SK-N-SH (cell line): ENCODE measurements at regions not wholly inside any gene's neighbourhood (a gene's known extent, or its start where the extent isn't known, plus 50 kb on each side); places are given as distances from the start of the nearest gene placed in this dataset.

Source experiments
- CTCF ChIA-PET: fragments of 300-600, 350-600 bp; formaldehyde crosslinking; extraction: SDS; loops from one replicate; lab custom pipeline; 2021; lab: Yijun Ruan, JAX
- POLR2A ChIA-PET: fragments of 350-600 bp; sonication (Branson Sonifier 250); formaldehyde crosslinking; extraction: SDS; loops from one replicate; lab custom pipeline; 2020; ENCODE audit warnings: antibody characterized with exemption, inconsistent platforms; lab: Yijun Ruan, JAX
- DNase-seq: peaks from one replicate; pipeline ENCODE4 v3.0.0; 2012
- H2AFZ ChIP-seq: fragments of 200-600 bp; sonication (generic); 2 replicates; pipeline ENCODE4 v1.8.1; 2016; ENCODE audit warnings: antibody characterized with exemption, mild to moderate bottlenecking, low read depth
- H3F3A ChIP-seq: fragments of 200-600 bp; sonication (generic); replicated peaks from 2 replicates; pipeline ENCODE3; 2016; ENCODE audit warnings: antibody characterized with exemption, mild to moderate bottlenecking; ENCODE audit not compliant: insufficient read depth
- H3K27ac ChIP-seq, 2 experiments: fragments of 200-500 bp in 1 of 2; fragments of 200-600 bp in 1 of 2; sonication (Bioruptor generic) in 1 of 2; sonication (generic), shearing (Covaris generic) in 1 of 2; 2 replicates each; pipeline versions ENCODE4 v1.5.1 to v1.6.1; 2014 to 2016; ENCODE audit warnings: low read depth in 2 of 2, inconsistent platforms in 1 of 2, low read length in 1 of 2, mild to moderate bottlenecking in 1 of 2, mixed read lengths in 1 of 2
- H3K27me3 ChIP-seq: fragments of 200-600 bp; sonication (generic), shearing (Covaris generic); 2 replicates; pipeline ENCODE4 v1.6.1; 2016; ENCODE audit warnings: mixed run types; ENCODE audit not compliant: insufficient read depth
- H3K36me3 ChIP-seq, 2 experiments: fragments of 200-500 bp in 1 of 2; fragments of 200-600 bp in 1 of 2; sonication (Bioruptor generic) in 1 of 2; sonication (generic) in 1 of 2; replicated peaks in 1 of 2; 2 replicates each; pipeline versions ENCODE3 to v1.5.1; 2014 to 2016; ENCODE audit warnings: low read length in 1 of 2, mild to moderate bottlenecking in 1 of 2; ENCODE audit not compliant: insufficient read depth in 2 of 2, control insufficient read depth in 1 of 2
- H3K4me1 ChIP-seq, 2 experiments: fragments of 200-500 bp in 1 of 2; fragments of 200-600 bp in 1 of 2; sonication (Bioruptor generic) in 1 of 2; sonication (generic), shearing (Covaris generic) in 1 of 2; 2 replicates each; pipeline versions ENCODE4 v1.5.1 to v1.6.1; 2014 to 2016; ENCODE audit warnings: low read depth in 1 of 2, low read length in 1 of 2, mixed run types in 1 of 2; ENCODE audit not compliant: insufficient read depth in 2 of 2, control insufficient read depth in 1 of 2
- H3K4me2 ChIP-seq: fragments of 200-600 bp; sonication (generic), shearing (Covaris generic); 2 replicates; pipeline ENCODE4 v1.6.1; 2017; ENCODE audit warnings: mixed run types
- H3K4me3 ChIP-seq, 2 experiments: fragments of 200-500 bp in 1 of 2; fragments of 200-600 bp in 1 of 2; sonication (Bioruptor generic) in 1 of 2; sonication (generic), shearing (Covaris generic) in 1 of 2; 2 replicates each; pipeline versions ENCODE4 v1.5.1 to v1.8.1; 2014 to 2016; ENCODE audit warnings: low read depth in 2 of 2, inconsistent platforms in 1 of 2, low read length in 1 of 2, mild to moderate bottlenecking in 1 of 2, mixed read lengths in 1 of 2, moderate library complexity in 1 of 2
- H3K79me2 ChIP-seq: fragments of 200-600 bp; sonication (generic); 2 replicates; pipeline ENCODE4 v1.8.1; 2017; ENCODE audit warnings: mild to moderate bottlenecking; ENCODE audit not compliant: insufficient read depth
- H3K9ac ChIP-seq: fragments of 200-600 bp; sonication (generic); 2 replicates; pipeline ENCODE4 v1.6.1; 2017; ENCODE audit warnings: mixed run types
- H3K9me2 ChIP-seq: fragments of 200-600 bp; sonication (generic); 2 replicates; pipeline ENCODE4 v1.6.1; 2017; ENCODE audit warnings: mixed run types
- H3K9me3 ChIP-seq: fragments of 200-600 bp; sonication (generic); 2 replicates; pipeline ENCODE4 v1.6.1; 2017; ENCODE audit warnings: mixed run types, mild to moderate bottlenecking, moderate library complexity
- H4K20me1 ChIP-seq: fragments of 200-600 bp; sonication (generic); 2 replicates; pipeline ENCODE4 v1.6.1; 2017; ENCODE audit warnings: mild to moderate bottlenecking, mixed run types; ENCODE audit not compliant: insufficient read depth
- ELF1 ChIP-seq: IDR thresholded peaks from 2 replicates; pipeline ENCODE4 v1.4.0; 2012
- EP300 ChIP-seq, 2 experiments: IDR thresholded peaks; 2 replicates each; pipeline versions ENCODE4 v1.4.0 to v1.6.1; 2012; ENCODE audit warnings: borderline replicate concordance in 1 of 2, low read depth in 1 of 2, low read length in 1 of 2
- FOXM1 ChIP-seq: IDR thresholded peaks from 2 replicates; pipeline ENCODE4 v1.4.0; 2012; ENCODE audit warnings: low read depth, mild to moderate bottlenecking
- GABPA ChIP-seq: IDR thresholded peaks from 2 replicates; pipeline ENCODE4 v1.4.0; 2012; ENCODE audit warnings: low read depth, mild to moderate bottlenecking
- GATA2 ChIP-seq: sonication (generic); formaldehyde crosslinking; IDR thresholded peaks from 2 replicates; pipeline ENCODE4 v1.5.0; 2020; ENCODE audit warnings: mild to moderate bottlenecking, missing genetic modification reagents
- IRF3 ChIP-seq: fragments of 150-350 bp; IDR thresholded peaks from 2 replicates; pipeline ENCODE4 v1.6.1; 2016; ENCODE audit warnings: mild to moderate bottlenecking, low read depth, low read length
- MEF2A ChIP-seq: IDR thresholded peaks from 2 replicates; pipeline ENCODE4 v1.4.0; 2012; ENCODE audit warnings: low read depth, borderline replicate concordance
- MXI1 ChIP-seq: IDR thresholded peaks from 2 replicates; pipeline ENCODE4 v1.6.1; 2012; ENCODE audit warnings: mild to moderate bottlenecking, low read depth, low read length, improper control_type of control experiment
- NRF1 ChIP-seq: IDR thresholded peaks from 2 replicates; pipeline ENCODE4 v1.6.1; 2012; ENCODE audit warnings: low read depth, mild to moderate bottlenecking, low read length
- PBX3 ChIP-seq: IDR thresholded peaks from 2 replicates; pipeline ENCODE4; 2012
- RAD21 ChIP-seq: IDR thresholded peaks from 2 replicates; pipeline ENCODE4 v1.6.1; 2012; ENCODE audit warnings: mild to moderate bottlenecking, low read length
- RCOR1 ChIP-seq: fragments of 150-350 bp; IDR thresholded peaks from 2 replicates; pipeline ENCODE4 v1.6.1; 2017; ENCODE audit warnings: antibody characterized with exemption, low read length
- REST ChIP-seq: IDR thresholded peaks from 2 replicates; pipeline ENCODE4 v1.6.1; 2012; ENCODE audit warnings: mild to moderate bottlenecking, low read depth, low read length, moderate library complexity
- RXRA ChIP-seq: IDR thresholded peaks from 2 replicates; pipeline ENCODE4 v1.4.0; 2012; ENCODE audit warnings: low read depth, mild to moderate bottlenecking, borderline replicate concordance
- TAF1 ChIP-seq: IDR thresholded peaks from 2 replicates; pipeline ENCODE4 v1.6.1; 2012; ENCODE audit warnings: low read depth, mild to moderate bottlenecking, low read length, moderate library complexity, borderline replicate concordance
- TCF12 ChIP-seq: IDR thresholded peaks from 2 replicates; pipeline ENCODE4 v1.4.0; 2012
- USF1 ChIP-seq: IDR thresholded peaks from 2 replicates; pipeline ENCODE4 v1.4.0; 2012; ENCODE audit warnings: low read depth, borderline replicate concordance
- USF2 ChIP-seq: fragments of 150-350 bp; IDR thresholded peaks from 2 replicates; pipeline ENCODE4 v1.6.1; 2017; ENCODE audit warnings: antibody characterized with exemption, low read length, low read depth, borderline replicate concordance
- ZBTB33 ChIP-seq: IDR thresholded peaks from 2 replicates; pipeline ENCODE4 v1.4.0; 2012; ENCODE audit warnings: low read depth, borderline replicate concordance
- WGBS: methylation state at CpG from one replicate; pipeline ENCODE4 v1.1.6; 2017; ENCODE audit warnings: low lambda C conversion rate; 5-methylcytosine and 5-hydroxymethylcytosine counted together

GRCh38 chr4:96946552-96946951, 1106.7 kb downstream of the PDHA2 start:
- POLR2A ChIA-PET: no interaction called here
- H3K9me3 ChIP-seq: no peaks in the 10 kb centered on the region
- H3K9ac ChIP-seq: no peak overlapping the region
- no peak overlapping the region for H3K4me2 ChIP-seq
- H4K20me1 ChIP-seq: no peaks in the 10 kb centered on the region
- no peak overlapping the region for H3K4me3 ChIP-seq
- H2AFZ ChIP-seq: no peak overlapping the region
- H3K9me2 ChIP-seq: no peaks in the 10 kb centered on the region
- no peaks in the 10 kb centered on the region for H3K27me3 ChIP-seq
- no peak overlapping the region for H3K27ac ChIP-seq
- no peak for DNase-seq
- H3K79me2 ChIP-seq: no peaks in the 10 kb centered on the region
- CTCF ChIA-PET: no interaction called here
- H3K36me3 ChIP-seq: no peaks in the 10 kb centered on the region
- TF ChIP-seq IRF3 (no peak), USF2 (no peak), FOXM1 (no peak), TAF1 (no peak), ELF1 (no peak), MXI1 (no peak), USF1 (no peak), NRF1 (no peak), TCF12 (no peak), RAD21 (no peak), RXRA (no peak), GATA2 (CRISPR knock-in tag) (no peak), GABPA (no peak), RCOR1 (no peak), PBX3 (no peak), MEF2A (no peak), EP300 (IDR thresholded peaks at IDR 0.05; ENCODE audit: borderline replicate concordance in 1 of 2, low read depth in 1 of 2, low read length in 1 of 2) (no peak), REST (no peak), ZBTB33 (no peak)
- WGBS: 62% methylated on average over 2 of the region's 2 CpGs
- H3K4me1 ChIP-seq: no peaks in the 10 kb centered on the region
- no peaks in the 10 kb centered on the region for H3F3A ChIP-seq
